ENCODE measurements at regions not wholly inside any gene's neighbourhood (a gene's known extent, or its start where the extent isn't known, plus 50 kb on each side); places are given as distances from the start of the nearest gene placed in this dataset.

DNA sequence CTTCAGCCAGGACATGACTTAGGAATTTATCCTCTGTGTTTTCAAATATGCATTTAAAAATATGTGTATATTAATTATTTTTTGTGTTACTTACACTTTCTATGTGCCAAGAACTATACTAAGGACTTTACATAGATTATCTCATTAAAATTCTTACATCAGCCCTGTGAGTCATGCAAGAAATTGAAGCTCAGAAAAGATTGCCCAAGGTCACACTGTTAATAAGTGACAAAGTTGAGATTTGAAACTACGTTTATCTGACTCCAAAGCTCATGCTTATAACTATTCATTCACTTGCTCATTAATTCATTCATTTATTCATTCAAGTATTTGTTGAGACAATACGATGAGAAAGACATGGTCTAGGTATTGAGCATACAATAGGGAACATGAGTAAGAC, 62.9 kb upstream of the CHRDL1 start:
- DNase-seq (ENCODE audit: low read depth): no peak

DNA sequence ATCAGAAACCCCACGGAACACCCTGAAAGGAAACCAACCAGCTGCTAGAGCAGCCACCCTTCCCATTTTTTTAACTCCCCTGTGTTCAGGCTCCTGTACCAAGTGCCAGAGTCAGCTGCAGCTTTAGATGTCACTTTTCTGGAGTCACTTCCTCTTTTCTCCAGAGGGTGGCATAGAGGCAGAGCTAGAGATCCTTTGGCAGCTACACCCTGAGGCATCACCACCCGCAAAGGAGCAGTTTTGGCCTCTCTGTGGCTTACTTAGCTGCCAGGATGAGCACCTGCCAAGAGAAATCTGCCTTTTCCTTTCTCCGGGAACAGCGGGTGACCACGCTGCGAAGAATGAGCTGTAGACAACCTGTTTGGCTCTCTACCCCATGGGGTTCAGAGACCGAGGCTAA, 58.0 kb upstream of the CHRDL1 start:
- DNase-seq (ENCODE audit: low read depth): no peak

DNA sequence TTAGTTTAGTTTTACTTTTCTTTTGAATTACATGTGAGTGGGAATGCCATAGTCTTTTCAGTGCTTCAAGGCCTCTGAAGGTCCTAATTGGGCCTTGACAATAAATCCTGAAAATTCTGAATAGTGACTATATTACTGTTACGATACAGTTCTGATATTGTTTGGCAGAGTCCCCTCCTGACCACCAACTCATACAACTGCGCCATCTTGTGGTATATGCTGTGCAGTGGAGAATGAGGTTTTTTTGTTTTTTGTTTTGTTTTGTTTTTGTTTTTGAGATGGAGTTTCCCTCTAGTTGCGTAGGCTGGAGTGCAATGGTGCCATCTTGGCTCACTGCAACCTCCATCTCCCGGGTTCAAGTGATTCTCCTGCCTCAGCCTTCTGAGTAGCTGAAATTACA, 56.6 kb upstream of the CHRDL1 start:
- DNase-seq (ENCODE audit: low read depth): no peak

DNA sequence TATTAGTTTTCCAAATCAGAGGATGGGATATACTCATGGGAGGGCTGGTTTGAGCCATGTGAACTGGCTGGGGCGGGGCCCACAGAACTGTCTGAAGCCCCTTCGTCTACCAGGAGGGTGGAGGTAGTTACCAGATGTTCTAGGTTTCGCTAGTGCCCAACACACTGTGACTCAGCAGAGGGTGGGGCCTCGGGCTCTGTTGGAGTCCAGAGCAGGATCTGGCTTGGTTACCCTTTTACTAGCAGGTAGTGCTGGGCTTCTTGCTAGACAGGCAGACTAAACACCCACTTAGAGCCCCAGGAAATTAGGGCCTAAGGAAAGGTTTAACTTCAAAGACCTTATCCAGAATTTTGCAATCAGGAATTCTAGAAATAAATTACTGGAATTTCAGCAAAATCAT, 56.2 kb upstream of the CHRDL1 start:
- no peak for DNase-seq (ENCODE audit: low read depth)

DNA sequence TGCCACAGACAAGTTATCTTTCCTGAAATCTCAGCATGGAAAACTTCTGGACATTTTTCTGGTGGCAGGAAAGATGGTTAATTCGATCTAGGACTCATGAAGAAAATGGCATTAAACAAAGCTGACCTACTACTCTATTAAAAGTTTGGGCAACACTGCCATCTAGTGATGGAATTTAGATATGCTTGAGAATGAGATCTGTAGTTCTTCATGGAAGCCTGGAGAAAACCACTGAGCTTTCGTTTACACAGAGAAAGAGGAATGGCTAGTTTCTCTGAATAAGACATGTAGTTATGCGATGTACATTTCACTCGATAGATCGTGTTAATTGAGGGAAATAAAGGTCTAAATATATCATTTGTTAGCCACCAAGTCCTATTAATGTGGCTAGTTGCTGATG, 51.7 kb upstream of the CHRDL1 start:
- peak; percentile 53 for DNase-seq (ENCODE audit: low read depth)

DNA sequence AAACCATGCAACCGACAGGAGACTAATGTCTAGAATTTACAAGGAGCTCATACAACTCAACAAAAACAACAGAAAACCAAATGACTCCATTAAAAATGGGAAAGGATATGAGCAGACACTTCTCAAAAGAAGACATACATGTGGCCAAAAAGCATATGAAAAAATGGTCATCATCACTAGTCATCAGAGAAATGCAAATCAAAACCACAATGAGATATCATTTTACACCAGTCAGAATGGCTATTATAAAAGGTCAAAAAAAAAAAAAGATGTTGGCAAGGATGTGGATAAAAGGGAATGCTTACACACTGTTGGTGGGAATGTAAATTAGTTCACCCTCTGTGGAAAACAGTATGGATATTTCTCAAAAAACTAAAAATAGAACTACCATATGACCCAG, 50.5 kb upstream of the CHRDL1 start:
- no peak for DNase-seq (ENCODE audit: low read depth)

Measured in forelimb muscle (tissue), 1 donor.